ENCODE measurements at regions not wholly inside any gene's neighbourhood (a gene's known extent, or its start where the extent isn't known, plus 50 kb on each side); places are given as distances from the start of the nearest gene placed in this dataset.
A peak's percentile ranks its signal among the peaks of the same experiment; 100 is the strongest.

GRCh38 chr2:183232161-183232865, 108.1 kb downstream of the NUP35 start:
- DNase-seq: no peak
- no peaks in the 10 kb centered on the region for H3K27me3 ChIP-seq (replicated peaks in 2 of 5; ENCODE audit: control insufficient read depth in 4 of 5, insufficient read depth in 5 of 5, low read length in 4 of 5)
- H3K4me1 ChIP-seq (ENCODE audit: control extremely low read depth in 1 of 4, control insufficient read depth in 4 of 4, insufficient read depth in 4 of 4, low read length in 3 of 4): no peaks in the 10 kb centered on the region
- WGBS (ENCODE audit: insufficient coverage): 100% methylated on average over 1 of the region's 1 CpG
- ChIA-PET CTCF (no interaction called here), POLR2A (no interaction called here)
- no peak overlapping the region for H3K27ac ChIP-seq (ENCODE audit: insufficient read depth in 1 of 2, low read depth in 1 of 2, low read length in 2 of 2, poor library complexity in 1 of 2, severe bottlenecking in 2 of 2)
- H3K4me3 ChIP-seq (ENCODE audit: control insufficient read depth in 1 of 7, extremely low read depth in 1 of 7, insufficient read depth in 4 of 7, low read depth in 2 of 7, low read length in 6 of 7): no peak overlapping the region
- H3K9me3 ChIP-seq (ENCODE audit: control extremely low read depth in 1 of 5, control insufficient read depth in 4 of 5, insufficient read depth in 2 of 5, low read depth in 1 of 5, low read length in 4 of 5): no peaks in the 10 kb centered on the region
- H3K36me3 ChIP-seq (ENCODE audit: control insufficient read depth in 4 of 4, insufficient read depth in 4 of 4, low read length in 3 of 4): no peaks in the 10 kb centered on the region

- ChIA-PET CTCF (no interaction called here), POLR2A (no interaction called here)
- no peak for DNase-seq
- Histone ChIP-seq H3K4me3 (ENCODE audit: control insufficient read depth in 1 of 7, extremely low read depth in 1 of 7, insufficient read depth in 4 of 7, low read depth in 2 of 7, low read length in 6 of 7) (no peak overlapping the region), H3K27ac (ENCODE audit: insufficient read depth in 1 of 2, low read depth in 1 of 2, low read length in 2 of 2, poor library complexity in 1 of 2, severe bottlenecking in 2 of 2) (no peak overlapping the region), H3K9me3 (ENCODE audit: control extremely low read depth in 1 of 5, control insufficient read depth in 4 of 5, insufficient read depth in 2 of 5, low read depth in 1 of 5, low read length in 4 of 5) (no peaks in the 10 kb centered on the region), H3K27me3 (replicated peaks in 2 of 5; ENCODE audit: control insufficient read depth in 4 of 5, insufficient read depth in 5 of 5, low read length in 4 of 5) (no peaks in the 10 kb centered on the region), H3K4me1 (ENCODE audit: control extremely low read depth in 1 of 4, control insufficient read depth in 4 of 4, insufficient read depth in 4 of 4, low read length in 3 of 4) (no peaks in the 10 kb centered on the region), H3K36me3 (ENCODE audit: control insufficient read depth in 4 of 4, insufficient read depth in 4 of 4, low read length in 3 of 4) (no peaks in the 10 kb centered on the region)
- WGBS (ENCODE audit: insufficient coverage): 94% methylated on average over 3 of the region's 3 CpGs
These were observed 118.7 kb downstream of the NUP35 start for GRCh38 chr2:183242937-183243336.

GRCh38 chr2:183243758-183244157, 119.5 kb downstream of the NUP35 start:
- H3K36me3 ChIP-seq (ENCODE audit: control insufficient read depth in 4 of 4, insufficient read depth in 4 of 4, low read length in 3 of 4): no peaks in the 10 kb centered on the region
- WGBS (ENCODE audit: insufficient coverage): 33% methylated on average over 1 of the region's 3 CpGs
- ChIA-PET POLR2A (no interaction called here), CTCF (interaction anchor here (0.5 kb wide), 1 partner anchor 335 kb away, joined by 4 read pairs; no protein-coding TSS in a partner anchor)
- H3K9me3 ChIP-seq (ENCODE audit: control extremely low read depth in 1 of 5, control insufficient read depth in 4 of 5, insufficient read depth in 2 of 5, low read depth in 1 of 5, low read length in 4 of 5): no peaks in the 10 kb centered on the region
- H3K4me3 ChIP-seq (ENCODE audit: control insufficient read depth in 1 of 7, extremely low read depth in 1 of 7, insufficient read depth in 4 of 7, low read depth in 2 of 7, low read length in 6 of 7): no peak overlapping the region
- DNase-seq: no peak
- no peaks in the 10 kb centered on the region for H3K27me3 ChIP-seq (replicated peaks in 2 of 5; ENCODE audit: control insufficient read depth in 4 of 5, insufficient read depth in 5 of 5, low read length in 4 of 5)
- no peak overlapping the region for H3K27ac ChIP-seq (ENCODE audit: insufficient read depth in 1 of 2, low read depth in 1 of 2, low read length in 2 of 2, poor library complexity in 1 of 2, severe bottlenecking in 2 of 2)
- H3K4me1 ChIP-seq (ENCODE audit: control extremely low read depth in 1 of 4, control insufficient read depth in 4 of 4, insufficient read depth in 4 of 4, low read length in 3 of 4): no peaks in the 10 kb centered on the region

GRCh38 chr2:183244300-183244844, 120.1 kb downstream of the NUP35 start:
- ChIA-PET CTCF (interaction anchor here (1.4 kb wide), 1 partner anchor 9 kb away, joined by 7 read pairs; no protein-coding TSS in a partner anchor), POLR2A (no interaction called here)
- H3K4me1 ChIP-seq (ENCODE audit: control extremely low read depth in 1 of 4, control insufficient read depth in 4 of 4, insufficient read depth in 4 of 4, low read length in 3 of 4): no peaks in the 10 kb centered on the region
- H3K4me3 ChIP-seq (ENCODE audit: control insufficient read depth in 1 of 7, extremely low read depth in 1 of 7, insufficient read depth in 4 of 7, low read depth in 2 of 7, low read length in 6 of 7): no peak overlapping the region
- no peaks in the 10 kb centered on the region for H3K9me3 ChIP-seq (ENCODE audit: control extremely low read depth in 1 of 5, control insufficient read depth in 4 of 5, insufficient read depth in 2 of 5, low read depth in 1 of 5, low read length in 4 of 5)
- no peak for DNase-seq
- no peaks in the 10 kb centered on the region for H3K36me3 ChIP-seq (ENCODE audit: control insufficient read depth in 4 of 4, insufficient read depth in 4 of 4, low read length in 3 of 4)
- H3K27me3 ChIP-seq (replicated peaks in 2 of 5; ENCODE audit: control insufficient read depth in 4 of 5, insufficient read depth in 5 of 5, low read length in 4 of 5): no peaks in the 10 kb centered on the region
- H3K27ac ChIP-seq (ENCODE audit: insufficient read depth in 1 of 2, low read depth in 1 of 2, low read length in 2 of 2, poor library complexity in 1 of 2, severe bottlenecking in 2 of 2): no peak overlapping the region
- WGBS (ENCODE audit: insufficient coverage): 100% methylated on average over 2 of the region's 2 CpGs

GRCh38 chr2:183248866-183249567, 124.8 kb downstream of the NUP35 start:
- CTCF ChIA-PET: interaction anchor here (1.1 to 3.1 kb wide), 5 partner anchors 10 to 805 kb away, joined by 3 to 6 read pairs (median 4); no protein-coding TSS in a partner anchor

GRCh38 chr2:183250061-183250460, 125.8 kb downstream of the NUP35 start:
- no peak for DNase-seq
- no peak overlapping the region for H3K4me3 ChIP-seq (ENCODE audit: control insufficient read depth in 1 of 7, extremely low read depth in 1 of 7, insufficient read depth in 4 of 7, low read depth in 2 of 7, low read length in 6 of 7)
- no peaks in the 10 kb centered on the region for H3K9me3 ChIP-seq (ENCODE audit: control extremely low read depth in 1 of 5, control insufficient read depth in 4 of 5, insufficient read depth in 2 of 5, low read depth in 1 of 5, low read length in 4 of 5)
- H3K27ac ChIP-seq (ENCODE audit: insufficient read depth in 1 of 2, low read depth in 1 of 2, low read length in 2 of 2, poor library complexity in 1 of 2, severe bottlenecking in 2 of 2): no peak overlapping the region
- 97% methylated on average over 2 of the region's 3 CpGs for WGBS (ENCODE audit: insufficient coverage)
- ChIA-PET CTCF (interaction anchor here (1.7 kb wide), 1 partner anchor 14 kb away, joined by 3 read pairs; no protein-coding TSS in a partner anchor), POLR2A (no interaction called here)
- H3K36me3 ChIP-seq (ENCODE audit: control insufficient read depth in 4 of 4, insufficient read depth in 4 of 4, low read length in 3 of 4): no peaks in the 10 kb centered on the region
- H3K27me3 ChIP-seq (replicated peaks in 2 of 5; ENCODE audit: control insufficient read depth in 4 of 5, insufficient read depth in 5 of 5, low read length in 4 of 5): peaks cover 0 to under 1% (median 0%) of the 10 kb centered on the region in 5 experiments
- H3K4me1 ChIP-seq (ENCODE audit: control extremely low read depth in 1 of 4, control insufficient read depth in 4 of 4, insufficient read depth in 4 of 4, low read length in 3 of 4): no peaks in the 10 kb centered on the region

More at GRCh38 chr2:183248866-183249567, 124.8 kb downstream of the NUP35 start:
- Histone ChIP-seq H3K36me3 (ENCODE audit: control insufficient read depth in 4 of 4, insufficient read depth in 4 of 4, low read length in 3 of 4) (no peaks in the 10 kb centered on the region), H3K4me1 (ENCODE audit: control extremely low read depth in 1 of 4, control insufficient read depth in 4 of 4, insufficient read depth in 4 of 4, low read length in 3 of 4) (no peaks in the 10 kb centered on the region), H3K4me3 (ENCODE audit: control insufficient read depth in 1 of 7, extremely low read depth in 1 of 7, insufficient read depth in 4 of 7, low read depth in 2 of 7, low read length in 6 of 7) (no peak overlapping the region), H3K27ac (ENCODE audit: insufficient read depth in 1 of 2, low read depth in 1 of 2, low read length in 2 of 2, poor library complexity in 1 of 2, severe bottlenecking in 2 of 2) (no peak overlapping the region), H3K27me3 (replicated peaks in 2 of 5; ENCODE audit: control insufficient read depth in 4 of 5, insufficient read depth in 5 of 5, low read length in 4 of 5) (no peaks in the 10 kb centered on the region), H3K9me3 (ENCODE audit: control extremely low read depth in 1 of 5, control insufficient read depth in 4 of 5, insufficient read depth in 2 of 5, low read depth in 1 of 5, low read length in 4 of 5) (no peaks in the 10 kb centered on the region)
- POLR2A ChIA-PET: no interaction called here
- WGBS (ENCODE audit: insufficient coverage): no CpG with 5 or more reads among the region's 1 CpG
- DNase-seq: peak; percentile 8 to 42 (median 27)

GRCh38 chr2:183250472-183250871, 126.2 kb downstream of the NUP35 start:
- Histone ChIP-seq H3K4me1 (ENCODE audit: control extremely low read depth in 1 of 4, control insufficient read depth in 4 of 4, insufficient read depth in 4 of 4, low read length in 3 of 4) (no peaks in the 10 kb centered on the region), H3K9me3 (ENCODE audit: control extremely low read depth in 1 of 5, control insufficient read depth in 4 of 5, insufficient read depth in 2 of 5, low read depth in 1 of 5, low read length in 4 of 5) (no peaks in the 10 kb centered on the region), H3K27me3 (replicated peaks in 2 of 5; ENCODE audit: control insufficient read depth in 4 of 5, insufficient read depth in 5 of 5, low read length in 4 of 5) (peaks cover 0 to 3% (median 0%) of the 10 kb centered on the region in 5 experiments), H3K27ac (ENCODE audit: insufficient read depth in 1 of 2, low read depth in 1 of 2, low read length in 2 of 2, poor library complexity in 1 of 2, severe bottlenecking in 2 of 2) (no peak overlapping the region), H3K36me3 (ENCODE audit: control insufficient read depth in 4 of 4, insufficient read depth in 4 of 4, low read length in 3 of 4) (no peaks in the 10 kb centered on the region), H3K4me3 (ENCODE audit: control insufficient read depth in 1 of 7, extremely low read depth in 1 of 7, insufficient read depth in 4 of 7, low read depth in 2 of 7, low read length in 6 of 7) (no peak overlapping the region)
- WGBS (ENCODE audit: insufficient coverage): 100% methylated on average over 1 of the region's 3 CpGs
- no peak for DNase-seq
- ChIA-PET CTCF (no interaction called here), POLR2A (no interaction called here)

Measured in common myeloid progenitor, CD34-positive (primary cell).